Spinal cord (tissue), 9 donors: ENCODE measurements at regions not wholly inside any gene's neighbourhood (a gene's known extent, or its start where the extent isn't known, plus 50 kb on each side); places are given as distances from the start of the nearest gene placed in this dataset.

Experiments
- DNase-seq, 6 donors: peaks; one replicate each; pipeline versions ENCODE4 v3.0.0 to v3.0.0-alpha.2; 2013 to 2015; ENCODE audit warnings: low spot score in 6 of 6, low read depth in 4 of 6
- H3K27ac ChIP-seq: one replicate; pipeline ENCODE4 v1.5.1; 2013; ENCODE audit warnings: low read depth, low read length, control low read depth
- H3K27me3 ChIP-seq: one replicate; pipeline ENCODE4 v1.6.1; 2013; ENCODE audit warnings: low read length; ENCODE audit not compliant: control insufficient read depth, insufficient read depth
- H3K36me3 ChIP-seq: one replicate; pipeline ENCODE4 v1.6.1; 2013; ENCODE audit warnings: low read length; ENCODE audit not compliant: control insufficient read depth, insufficient read depth
- H3K4me1 ChIP-seq: one replicate; pipeline ENCODE4 v1.6.1; 2013; ENCODE audit warnings: low read length; ENCODE audit not compliant: control insufficient read depth, insufficient read depth
- H3K4me3 ChIP-seq: one replicate; pipeline ENCODE4 v1.5.1; 2013; ENCODE audit warnings: low read depth, low read length, control low read depth
- H3K9me3 ChIP-seq: one replicate; pipeline ENCODE4 v1.6.1; 2013; ENCODE audit warnings: low read length; ENCODE audit not compliant: control insufficient read depth, insufficient read depth
- WGBS: methylation state at CpG from one replicate; pipeline ENCODE4 v1.1.5; 2013; ENCODE audit warnings: missing lambda C conversion rate; ENCODE audit not compliant: insufficient coverage; 5-methylcytosine and 5-hydroxymethylcytosine counted together
- donor health status: healthy.

- Histone ChIP-seq H3K4me1 (no peaks in the 10 kb centered on the region), H3K9me3 (no peaks in the 10 kb centered on the region), H3K27ac (no peak overlapping the region), H3K27me3 (no peaks in the 10 kb centered on the region), H3K36me3 (no peaks in the 10 kb centered on the region), H3K4me3 (no peak overlapping the region)
- no CpG with 5 or more reads among the region's 1 CpG for whole genome bisulfite sequencing
- no peak for DNase-seq
Observed at GRCh38 chr15:93709708-93710107, 521.7 kb upstream of the MCTP2 start.

- DNase-seq = no peak
- Histone ChIP-seq H3K9me3 (no peaks in the 10 kb centered on the region), H3K27me3 (no peaks in the 10 kb centered on the region), H3K27ac (no peak overlapping the region), H3K4me3 (no peak overlapping the region), H3K36me3 (no peaks in the 10 kb centered on the region), H3K4me1 (no peaks in the 10 kb centered on the region)
- 65% methylated on average over 4 of the region's 6 CpGs for WGBS
Observed at GRCh38 chr15:93708724-93709445, 522.5 kb upstream of the MCTP2 start.

GRCh38 chr15:93707751-93708150 lies 523.6 kb upstream of the MCTP2 start:
- Histone ChIP-seq H3K27ac (no peak overlapping the region), H3K4me3 (no peak overlapping the region), H3K36me3 (no peaks in the 10 kb centered on the region), H3K9me3 (no peaks in the 10 kb centered on the region), H3K27me3 (no peaks in the 10 kb centered on the region), H3K4me1 (no peaks in the 10 kb centered on the region)
- WGBS = no CpG with 5 or more reads among the region's 5 CpGs
- DNase-seq = no peak

- no peaks in the 10 kb centered on the region for H3K9me3 ChIP-seq
- WGBS = 72% methylated on average over 2 of the region's 7 CpGs
- H3K27ac ChIP-seq = no peak overlapping the region
- no peaks in the 10 kb centered on the region for H3K27me3 ChIP-seq
- DNase-seq = peak in 2 of 6 donors; percentile 25 to 46
- H3K36me3 ChIP-seq = no peaks in the 10 kb centered on the region
- no peaks in the 10 kb centered on the region for H3K4me1 ChIP-seq
- H3K4me3 ChIP-seq = no peak overlapping the region
Observed at GRCh38 chr15:93706495-93707292, 524.7 kb upstream of the MCTP2 start.

- H3K4me1 ChIP-seq = no peaks in the 10 kb centered on the region
- peak in 1 of 6 donors; percentile 13 for DNase-seq
- H3K36me3 ChIP-seq = no peaks in the 10 kb centered on the region
- 43% methylated on average over 4 of the region's 7 CpGs for WGBS
- no peak overlapping the region for H3K27ac ChIP-seq
- H3K27me3 ChIP-seq = no peaks in the 10 kb centered on the region
- H3K4me3 ChIP-seq = no peak overlapping the region
- no peaks in the 10 kb centered on the region for H3K9me3 ChIP-seq
Observed at GRCh38 chr15:93705753-93706455, 525.5 kb upstream of the MCTP2 start.

GRCh38 chr15:93703092-93703739 lies 528.1 kb upstream of the MCTP2 start:
- DNase-seq = peak in 1 of 6 donors; percentile 9
- H3K9me3 ChIP-seq = no peaks in the 10 kb centered on the region

GRCh38 chr15:93700051-93700450 lies 531.3 kb upstream of the MCTP2 start:
- Histone ChIP-seq H3K9me3 (peaks cover 3% of the 10 kb centered on the region), H3K27me3 (no peaks in the 10 kb centered on the region), H3K4me1 (no peaks in the 10 kb centered on the region), H3K4me3 (no peak overlapping the region), H3K36me3 (no peaks in the 10 kb centered on the region), H3K27ac (no peak overlapping the region)
- no CpG with 5 or more reads among the region's 1 CpG for WGBS
- no peak for DNase-seq

More at GRCh38 chr15:93703092-93703739, 528.1 kb upstream of the MCTP2 start:
- no peak overlapping the region for H3K4me3 ChIP-seq
- WGBS = 67% methylated on average over 2 of the region's 2 CpGs
- no peaks in the 10 kb centered on the region for H3K36me3 ChIP-seq
- H3K4me1 ChIP-seq = no peaks in the 10 kb centered on the region
- H3K27me3 ChIP-seq = no peaks in the 10 kb centered on the region
- H3K27ac ChIP-seq = no peak overlapping the region

- peaks cover 3% of the 10 kb centered on the region for H3K9me3 ChIP-seq
- DNase-seq = no peak
- no peak overlapping the region for H3K4me3 ChIP-seq
- WGBS = 60% methylated on average over 1 of the region's 2 CpGs
- H3K4me1 ChIP-seq = no peaks in the 10 kb centered on the region
- no peaks in the 10 kb centered on the region for H3K27me3 ChIP-seq
- no peaks in the 10 kb centered on the region for H3K36me3 ChIP-seq
- H3K27ac ChIP-seq = no peak overlapping the region
Observed at GRCh38 chr15:93694033-93694432, 537.3 kb upstream of the MCTP2 start.

GRCh38 chr15:93683651-93684050 lies 547.7 kb upstream of the MCTP2 start:
- 100% methylated on average over 1 of the region's 1 CpG for WGBS
- no peak overlapping the region for H3K27ac ChIP-seq
- no peaks in the 10 kb centered on the region for H3K4me1 ChIP-seq
- no peaks in the 10 kb centered on the region for H3K27me3 ChIP-seq
- no peaks in the 10 kb centered on the region for H3K36me3 ChIP-seq
- H3K9me3 ChIP-seq = peaks cover 11% of the 10 kb centered on the region
- no peak for DNase-seq
- no peak overlapping the region for H3K4me3 ChIP-seq
